HCT116 (cell line): ENCODE measurements at regions not wholly inside any gene's neighbourhood (a gene's known extent, or its start where the extent isn't known, plus 50 kb on each side); places are given as distances from the start of the nearest gene placed in this dataset.

Source experiments
- ATAC-seq: fragments of 200-7000 bp; cut with Tn5 transposase; 2 replicates; pipeline ENCODE4 v1.9.1; 2020; ENCODE audit warnings: mild to moderate bottlenecking, moderate library complexity
- BruUV-seq: library from RNA; stranded (reverse); fragments of 400-500 nt; replicated peaks from 2 replicates; lab custom pipeline; 2021; lab: Mats Ljungman, UMichigan
- CTCF ChIA-PET: fragments of 300-600 bp; sonication (Branson Sonifier 250); formaldehyde crosslinking; loops from one replicate; lab custom pipeline; 2021; ENCODE audit warnings: antibody characterized with exemption; lab: Charles Lee
- POLR2A ChIA-PET: fragments of 300-600, 350-600 bp; sonication (Branson Sonifier 250); formaldehyde crosslinking; loops from one replicate; lab custom pipeline; 2021; ENCODE audit warnings: antibody characterized with exemption; lab: Charles Lee
- RAD21 ChIA-PET, 2 experiments: fragments of 300-600 bp; sonication (Branson Sonifier 250); formaldehyde crosslinking; loops; one replicate each; lab custom pipeline; 2023; ENCODE audit warnings: low total read pairs in 2 of 2; ENCODE audit not compliant: uncharacterized antibody in 2 of 2, unreplicated experiment in 2 of 2, low non-redundant PET in 1 of 2; lab: Charles Lee
- DNase-seq: peaks from one replicate; pipeline ENCODE4 v3.0.0-alpha.2; 2010; ENCODE audit warnings: low read depth, low spot score
- H2AFZ ChIP-seq: fragments of 200-600 bp; shearing (Covaris generic), sonication (generic); 2 replicates; pipeline ENCODE4 v1.6.1; 2017; ENCODE audit warnings: low read depth, mixed run types, mixed read lengths, antibody characterized with exemption, low read length; ENCODE audit not compliant: poor library complexity, severe bottlenecking
- H3K27ac ChIP-seq: 2 replicates; pipeline ENCODE4 v1.5.1; 2012; ENCODE audit warnings: low read depth, low read length
- H3K27me3 ChIP-seq: fragments of 200-600 bp; sonication (generic); 2 replicates; pipeline ENCODE4 v1.6.1; 2016; ENCODE audit warnings: mixed run types, low read length, mixed read lengths; ENCODE audit not compliant: insufficient read depth
- H3K36me3 ChIP-seq, 2 experiments: fragments of 200-500 bp in 1 of 2; fragments of 200-600 bp in 1 of 2; sonication (Bioruptor generic) in 1 of 2; sonication (generic) in 1 of 2; 2 replicates each; pipeline versions ENCODE4 v1.5.1 to v1.6.1; 2014 to 2016; ENCODE audit warnings: low read length in 2 of 2, inconsistent platforms in 1 of 2, mixed read lengths in 1 of 2, mixed run types in 1 of 2; ENCODE audit not compliant: insufficient read depth in 2 of 2, control insufficient read depth in 1 of 2
- H3K4me1 ChIP-seq, 2 experiments: fragments of 200-600 bp in 1 of 2; sonication (generic) in 1 of 2; 2 replicates each; pipeline versions ENCODE4 v1.5.1 to v1.6.1; 2012 to 2017; ENCODE audit warnings: low read length in 2 of 2, inconsistent platforms in 1 of 2, mild to moderate bottlenecking in 1 of 2, mixed read lengths in 1 of 2, mixed run types in 1 of 2, moderate library complexity in 1 of 2; ENCODE audit not compliant: insufficient read depth in 2 of 2, control insufficient read depth in 1 of 2
- H3K4me2 ChIP-seq: fragments of 200-600 bp; sonication (generic); 2 replicates; pipeline ENCODE4 v1.6.1; 2017; ENCODE audit warnings: mixed run types, low read length, mixed read lengths
- H3K4me3 ChIP-seq, 2 experiments: fragments of 200-600 bp in 1 of 2; sonication (generic) in 1 of 2; replicated peaks in 1 of 2; 2 replicates each; pipeline ENCODE4 v1.5.1; 2011 to 2016; ENCODE audit warnings: low read length in 2 of 2, control low read depth in 1 of 2, low read depth in 1 of 2, mild to moderate bottlenecking in 1 of 2, mixed read lengths in 1 of 2, mixed run types in 1 of 2
- H3K79me2 ChIP-seq: fragments of 200-600 bp; sonication (generic); 2 replicates; pipeline ENCODE4 v1.6.1; 2017; ENCODE audit warnings: mild to moderate bottlenecking, mixed run types, low read length, moderate library complexity, mixed read lengths; ENCODE audit not compliant: insufficient read depth
- H3K9ac ChIP-seq: fragments of 200-600 bp; sonication (generic); 2 replicates; pipeline ENCODE4 v1.6.1; 2016; ENCODE audit warnings: low read length, mixed read lengths
- H3K9me2 ChIP-seq: fragments of 200-600 bp; sonication (generic), shearing (Covaris generic); 2 replicates; pipeline ENCODE4 v1.6.1; 2017; ENCODE audit warnings: mixed run types, mild to moderate bottlenecking, moderate library complexity; ENCODE audit not compliant: insufficient read depth
- H3K9me3 ChIP-seq, 2 experiments: fragments of 200-500 bp in 1 of 2; fragments of 200-600 bp in 1 of 2; sonication (Bioruptor generic) in 1 of 2; sonication (generic) in 1 of 2; 2 replicates each; pipeline ENCODE4 v1.6.1; 2014 to 2017; ENCODE audit warnings: low read length in 2 of 2, mixed read lengths in 2 of 2, inconsistent platforms in 1 of 2, low read depth in 1 of 2, mild to moderate bottlenecking in 1 of 2, mixed run types in 1 of 2, moderate library complexity in 1 of 2; ENCODE audit not compliant: control insufficient read depth in 1 of 2, insufficient read depth in 1 of 2
- H4K20me1 ChIP-seq: fragments of 200-600 bp; sonication (generic), shearing (Covaris generic); 2 replicates; pipeline ENCODE4 v1.6.1; 2017; ENCODE audit warnings: mixed run types, mild to moderate bottlenecking, moderate library complexity; ENCODE audit not compliant: insufficient read depth
- CBX3 ChIP-seq: IDR thresholded peaks from 2 replicates; pipeline ENCODE4 v1.6.1; 2012; ENCODE audit warnings: low read depth
- CEBPB ChIP-seq: IDR thresholded peaks from 2 replicates; pipeline ENCODE4 v1.6.1; 2012; ENCODE audit warnings: low read depth
- EGR1 ChIP-seq: IDR thresholded peaks from 2 replicates; pipeline ENCODE4 v1.6.1; 2012; ENCODE audit warnings: low read depth
- ELF1 ChIP-seq: IDR thresholded peaks from 2 replicates; pipeline ENCODE4 v1.6.1; 2012; ENCODE audit warnings: low read depth, borderline replicate concordance
- EZH2 ChIP-seq: fragments of 200-600 bp; sonication (generic); IDR thresholded peaks from 2 replicates; pipeline ENCODE4 v1.6.1; 2017; ENCODE audit warnings: antibody characterized with exemption, mixed run types
- EZH2phosphoT487 ChIP-seq: fragments of 200-600 bp; IDR thresholded peaks from 2 replicates; pipeline ENCODE4 v1.6.1; 2018; ENCODE audit warnings: antibody characterized with exemption, borderline replicate concordance
- FOSL1 ChIP-seq: IDR thresholded peaks from 2 replicates; pipeline ENCODE4 v1.6.1; 2012; ENCODE audit warnings: low read depth
- JUND ChIP-seq: IDR thresholded peaks from 2 replicates; pipeline ENCODE4 v1.6.1; 2012
- SP1 ChIP-seq: IDR thresholded peaks from 2 replicates; pipeline ENCODE4 v1.6.1; 2012; ENCODE audit warnings: low read depth
- TCF7L2 ChIP-seq: IDR thresholded peaks from 2 replicates; pipeline ENCODE4 v1.7.0; 2011; ENCODE audit warnings: borderline replicate concordance, inconsistent platforms; ENCODE audit not compliant: insufficient read depth, insufficient read length; ENCODE audit errors: extremely low read depth
- YY1 ChIP-seq: IDR thresholded peaks from 2 replicates; pipeline ENCODE4 v1.6.1; 2011; ENCODE audit warnings: low read length, low read depth, moderate library complexity, mild to moderate bottlenecking; ENCODE audit not compliant: insufficient replicate concordance; ENCODE audit errors: extremely low read depth
- ZNF274 ChIP-seq: fragments of 200-500 bp; sonication (Bioruptor generic); IDR thresholded peaks from 2 replicates; pipeline ENCODE4 v1.6.1; 2014; ENCODE audit warnings: mild to moderate bottlenecking, low read depth, low read length, inconsistent platforms
- intact Hi-C: fragments of 100-400 bp; cut with micrococcal nuclease; formaldehyde crosslinking; loops from 2 replicates; pipeline ENCODE4 v1.10.0; 2022
- TF ChIP-seq, protein P1 (sequence below): IDR thresholded peaks from 2 replicates; pipeline ENCODE4 v1.6.1; 2012
- TF ChIP-seq, protein P2 (sequence below): IDR thresholded peaks from 2 replicates; pipeline ENCODE4 v1.6.1; 2011; ENCODE audit warnings: mild to moderate bottlenecking, low read length, moderate library complexity; ENCODE audit not compliant: insufficient replicate concordance; ENCODE audit errors: extremely low read depth
- TF ChIP-seq, protein P3 (sequence below): IDR thresholded peaks from 2 replicates; pipeline ENCODE4 v1.6.1; 2012; ENCODE audit warnings: low read depth

DNA sequence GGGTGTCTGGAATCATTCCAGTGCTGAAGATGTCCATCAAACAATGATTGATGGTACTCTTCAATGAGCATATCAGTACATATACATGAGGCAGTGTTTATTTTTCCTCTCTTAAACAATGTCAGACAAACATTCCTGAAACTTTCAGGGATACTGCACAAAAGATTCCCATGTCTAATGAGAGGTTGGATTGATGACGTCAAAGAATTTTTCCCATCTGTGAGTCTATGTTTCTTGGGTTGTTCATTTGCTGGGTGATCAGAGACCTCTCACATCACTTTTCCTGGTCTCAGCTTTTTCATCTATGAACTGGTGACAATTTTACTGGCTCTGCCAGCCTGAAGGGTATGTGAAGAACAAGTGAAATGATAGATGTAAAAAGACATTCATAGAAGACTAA lies 325.5 kb downstream of the EN1 start:
- Histone ChIP-seq H3K9ac (no peak overlapping the region), H3K79me2 (no peaks in the 10 kb centered on the region), H3K4me2 (no peak overlapping the region), H4K20me1 (no peaks in the 10 kb centered on the region), H3K9me3 (peaks cover 0 to 10% of the 10 kb centered on the region in 2 experiments; a peak in 1 of 4 replicates), H3K27me3 (no peaks in the 10 kb centered on the region), H3K36me3 (no peaks in the 10 kb centered on the region), H2AFZ (no peak overlapping the region), H3K4me3 (no peak overlapping the region), H3K4me1 (no peaks in the 10 kb centered on the region), H3K9me2 (no peaks in the 10 kb centered on the region), H3K27ac (no peak overlapping the region)
- RAD21 ChIA-PET = no interaction called here
- POLR2A ChIA-PET = no interaction called here
- BruUV-seq = no TSS peak
- DNase-seq = no peak
- no peak for TF ChIP-seq EZH2
- TF ChIP-seq YY1 = no peak
- TF ChIP-seq, protein P1, sequence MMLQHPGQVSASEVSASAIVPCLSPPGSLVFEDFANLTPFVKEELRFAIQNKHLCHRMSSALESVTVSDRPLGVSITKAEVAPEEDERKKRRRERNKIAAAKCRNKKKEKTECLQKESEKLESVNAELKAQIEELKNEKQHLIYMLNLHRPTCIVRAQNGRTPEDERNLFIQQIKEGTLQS = no peak
- no peak for TF ChIP-seq ELF1
- no peak for TF ChIP-seq CBX3
- no peak for TF ChIP-seq EGR1
- TF ChIP-seq FOSL1 = no peak
- TF ChIP-seq, protein P2, sequence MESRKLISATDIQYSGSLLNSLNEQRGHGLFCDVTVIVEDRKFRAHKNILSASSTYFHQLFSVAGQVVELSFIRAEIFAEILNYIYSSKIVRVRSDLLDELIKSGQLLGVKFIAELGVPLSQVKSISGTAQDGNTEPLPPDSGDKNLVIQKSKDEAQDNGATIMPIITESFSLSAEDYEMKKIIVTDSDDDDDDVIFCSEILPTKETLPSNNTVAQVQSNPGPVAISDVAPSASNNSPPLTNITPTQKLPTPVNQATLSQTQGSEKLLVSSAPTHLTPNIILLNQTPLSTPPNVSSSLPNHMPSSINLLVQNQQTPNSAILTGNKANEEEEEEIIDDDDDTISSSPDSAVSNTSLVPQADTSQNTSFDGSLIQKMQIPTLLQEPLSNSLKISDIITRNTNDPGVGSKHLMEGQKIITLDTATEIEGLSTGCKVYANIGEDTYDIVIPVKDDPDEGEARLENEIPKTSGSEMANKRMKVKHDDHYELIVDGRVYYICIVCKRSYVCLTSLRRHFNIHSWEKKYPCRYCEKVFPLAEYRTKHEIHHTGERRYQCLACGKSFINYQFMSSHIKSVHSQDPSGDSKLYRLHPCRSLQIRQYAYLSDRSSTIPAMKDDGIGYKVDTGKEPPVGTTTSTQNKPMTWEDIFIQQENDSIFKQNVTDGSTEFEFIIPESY = no peak
- TF ChIP-seq, protein P3, sequence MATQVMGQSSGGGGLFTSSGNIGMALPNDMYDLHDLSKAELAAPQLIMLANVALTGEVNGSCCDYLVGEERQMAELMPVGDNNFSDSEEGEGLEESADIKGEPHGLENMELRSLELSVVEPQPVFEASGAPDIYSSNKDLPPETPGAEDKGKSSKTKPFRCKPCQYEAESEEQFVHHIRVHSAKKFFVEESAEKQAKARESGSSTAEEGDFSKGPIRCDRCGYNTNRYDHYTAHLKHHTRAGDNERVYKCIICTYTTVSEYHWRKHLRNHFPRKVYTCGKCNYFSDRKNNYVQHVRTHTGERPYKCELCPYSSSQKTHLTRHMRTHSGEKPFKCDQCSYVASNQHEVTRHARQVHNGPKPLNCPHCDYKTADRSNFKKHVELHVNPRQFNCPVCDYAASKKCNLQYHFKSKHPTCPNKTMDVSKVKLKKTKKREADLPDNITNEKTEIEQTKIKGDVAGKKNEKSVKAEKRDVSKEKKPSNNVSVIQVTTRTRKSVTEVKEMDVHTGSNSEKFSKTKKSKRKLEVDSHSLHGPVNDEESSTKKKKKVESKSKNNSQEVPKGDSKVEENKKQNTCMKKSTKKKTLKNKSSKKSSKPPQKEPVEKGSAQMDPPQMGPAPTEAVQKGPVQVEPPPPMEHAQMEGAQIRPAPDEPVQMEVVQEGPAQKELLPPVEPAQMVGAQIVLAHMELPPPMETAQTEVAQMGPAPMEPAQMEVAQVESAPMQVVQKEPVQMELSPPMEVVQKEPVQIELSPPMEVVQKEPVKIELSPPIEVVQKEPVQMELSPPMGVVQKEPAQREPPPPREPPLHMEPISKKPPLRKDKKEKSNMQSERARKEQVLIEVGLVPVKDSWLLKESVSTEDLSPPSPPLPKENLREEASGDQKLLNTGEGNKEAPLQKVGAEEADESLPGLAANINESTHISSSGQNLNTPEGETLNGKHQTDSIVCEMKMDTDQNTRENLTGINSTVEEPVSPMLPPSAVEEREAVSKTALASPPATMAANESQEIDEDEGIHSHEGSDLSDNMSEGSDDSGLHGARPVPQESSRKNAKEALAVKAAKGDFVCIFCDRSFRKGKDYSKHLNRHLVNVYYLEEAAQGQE = no peak
- no peak for TF ChIP-seq ZNF274
- no peak for TF ChIP-seq TCF7L2
- no peak for TF ChIP-seq SP1
- no peak for TF ChIP-seq EZH2phosphoT487
- no peak for TF ChIP-seq CEBPB
- no peak for TF ChIP-seq JUND
- no peak for ATAC-seq
- CTCF ChIA-PET = no interaction called here
- intact Hi-C loops = no loop called here
